AG20443 (cell line): ENCODE measurements at regions not wholly inside any gene's neighbourhood (a gene's known extent, or its start where the extent isn't known, plus 50 kb on each side); places are given as distances from the start of the nearest gene placed in this dataset.
"Not testable (repeated sequence)": the region's sequence is repeated elsewhere in the genome, so short reads cannot be mapped to it uniquely, and the experiment has no call there.

Experiments
- DNase-seq: peaks from one replicate; pipeline ENCODE4 v3.0.0; 2012; ENCODE audit warnings: low spot score, mixed read lengths

DNA sequence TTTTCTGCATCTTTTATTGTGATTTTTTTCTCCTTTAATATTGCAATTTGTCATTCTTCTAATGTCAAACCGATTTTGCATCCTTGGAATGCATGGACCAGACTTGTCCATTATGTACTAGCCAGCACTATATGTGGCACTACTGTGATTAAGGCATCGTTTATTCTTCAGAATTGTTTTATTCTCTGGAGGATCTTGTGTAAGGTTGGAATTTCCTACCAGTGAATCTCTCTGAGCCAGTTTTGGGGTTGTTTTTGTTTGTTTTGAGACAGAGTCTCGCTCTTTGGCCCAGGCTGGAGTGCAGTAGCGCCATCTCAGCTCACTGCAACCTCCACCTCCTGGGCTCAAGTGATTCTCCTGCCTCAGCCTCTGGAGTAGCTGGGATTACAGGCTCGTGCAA is 58.5 kb downstream of the IGLL5 start:
- no peak for DNase-seq

DNA sequence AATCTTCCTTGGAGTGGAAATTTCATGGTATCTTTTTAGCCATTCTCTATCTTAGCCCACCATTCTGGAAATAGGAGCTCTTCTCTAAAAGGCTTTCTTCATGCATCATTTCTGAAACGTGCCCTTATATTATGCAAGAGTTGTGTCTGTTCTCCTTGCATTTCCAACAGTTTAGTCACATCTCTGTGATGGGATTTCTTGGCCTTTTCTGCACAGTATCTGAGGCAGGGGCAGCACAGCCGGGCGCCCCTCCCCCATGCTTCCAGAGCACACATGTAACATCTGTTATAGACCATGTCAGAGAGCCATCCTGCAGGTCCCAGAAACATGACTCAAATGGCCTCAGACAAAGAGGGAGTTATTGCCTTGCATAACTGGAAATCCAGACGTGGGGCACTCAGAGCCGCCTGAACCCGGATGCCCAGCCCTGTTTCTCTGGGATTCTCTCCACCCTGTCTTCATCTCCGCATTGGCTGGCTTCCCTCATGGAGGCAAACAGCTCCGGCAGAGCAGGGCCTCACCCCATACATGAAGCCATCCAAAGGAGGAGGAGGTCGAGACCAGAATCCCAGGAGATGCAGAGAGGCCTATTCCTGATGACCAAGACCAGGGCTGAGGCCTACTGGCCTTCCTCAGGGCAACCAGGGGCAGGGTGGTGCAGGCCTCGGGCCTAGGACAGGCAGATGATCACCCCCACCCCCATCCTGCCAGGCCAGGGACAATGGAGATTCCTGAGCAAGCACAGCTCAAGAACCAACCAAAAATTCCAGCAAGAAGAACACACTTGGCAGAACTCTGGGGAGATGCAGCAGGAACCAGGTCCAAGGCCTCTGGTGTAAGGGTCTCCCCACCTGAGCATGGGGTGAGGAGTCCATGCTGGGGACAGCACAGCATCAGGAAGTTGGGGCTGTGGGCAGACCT is 61.3 kb downstream of the IGLL5 start:
- no peak for DNase-seq

DNA sequence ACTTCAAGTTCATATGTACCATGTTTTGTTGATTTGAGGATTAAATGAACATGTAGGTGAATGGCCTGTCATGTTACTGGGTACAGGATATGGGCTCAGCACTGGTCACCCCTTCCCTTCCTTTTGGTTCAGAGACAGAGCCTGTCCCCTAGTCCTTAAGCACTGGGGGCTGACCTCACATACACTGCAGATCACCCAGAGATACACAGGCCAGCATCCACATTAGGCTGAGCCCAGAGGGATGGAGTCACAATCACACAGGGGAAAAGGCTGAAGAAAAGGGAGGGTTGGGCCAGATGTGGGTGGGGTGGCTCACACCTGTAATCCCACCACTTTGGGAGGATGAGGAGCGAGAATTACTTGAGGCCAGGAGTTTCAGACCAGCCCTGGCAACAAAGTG is 62.3 kb downstream of the IGLL5 start:
- DNase-seq, result no peak

DNA sequence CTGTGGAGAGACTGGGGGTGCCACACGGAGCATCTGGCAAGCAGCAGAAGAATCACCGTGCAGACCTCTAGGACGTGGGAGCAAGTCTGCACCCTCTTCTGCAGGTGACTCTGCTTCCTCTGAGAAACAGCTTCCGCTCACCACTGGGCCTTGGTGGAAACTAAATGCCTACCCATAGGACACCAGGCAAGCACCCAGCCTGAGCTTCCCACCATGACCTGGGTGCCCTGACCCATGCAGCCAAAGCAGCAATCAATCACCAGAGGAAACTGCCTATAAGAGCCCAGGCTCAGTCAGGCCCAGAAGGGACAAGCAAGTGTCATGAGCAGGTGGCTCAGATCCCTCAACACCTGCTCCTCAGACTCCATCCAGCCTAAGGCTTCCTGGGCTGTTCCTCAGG is 63.4 kb downstream of the IGLL5 start:
- DNase-seq, result no peak

DNA sequence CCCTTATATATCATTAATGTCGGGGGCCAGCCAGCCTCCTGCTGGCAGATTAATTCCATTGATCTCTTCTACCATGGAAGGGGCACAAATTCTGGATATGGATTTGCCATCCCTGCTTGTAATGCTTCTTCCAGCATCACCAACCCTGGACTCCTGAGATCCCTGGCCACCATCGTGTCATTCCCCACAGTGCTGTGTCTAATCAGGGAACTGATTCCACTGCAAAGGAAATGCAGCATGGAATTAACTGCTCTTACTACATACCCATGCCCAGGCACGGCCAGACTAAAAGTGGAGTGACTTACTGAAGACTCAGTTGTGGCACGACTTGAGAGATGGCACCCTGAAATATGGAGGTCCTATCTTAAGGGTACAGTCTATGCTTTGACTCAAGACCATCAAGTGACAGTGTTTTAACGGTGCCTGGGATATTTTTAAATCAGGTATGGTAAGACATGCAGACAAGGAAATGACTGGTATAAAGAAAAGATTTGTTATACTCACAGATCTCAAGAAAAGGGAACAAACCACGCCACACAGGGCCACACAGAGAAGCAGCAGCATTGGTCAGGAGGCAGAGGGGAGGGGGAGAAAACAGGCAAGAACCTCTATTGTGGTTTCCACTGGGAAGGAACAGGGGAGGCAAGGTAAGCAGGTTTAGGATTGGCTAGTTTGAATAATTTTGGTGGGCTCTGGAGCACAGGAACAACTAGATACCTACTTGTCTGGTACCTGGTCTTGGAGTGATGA is 65.1 kb downstream of the IGLL5 start:
- no peak for DNase-seq

DNA sequence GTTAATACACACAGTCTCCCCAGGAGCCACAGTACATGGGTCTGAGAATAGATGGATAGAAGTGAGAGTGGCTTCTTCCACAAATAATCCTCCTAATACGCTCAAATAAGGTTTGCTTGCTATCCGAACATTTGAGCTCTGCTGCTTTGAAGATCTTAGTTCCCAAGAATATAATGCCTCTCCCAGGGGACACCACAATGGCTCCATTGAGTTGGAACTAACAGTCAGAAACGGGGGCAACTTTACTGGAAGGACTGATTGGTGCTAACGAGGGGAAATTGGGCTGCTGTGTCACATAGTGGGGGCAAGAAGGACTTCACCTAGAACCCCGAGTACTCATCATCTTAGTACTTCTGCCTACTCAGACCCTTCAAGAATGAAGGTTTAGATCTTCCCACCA is 66.2 kb downstream of the IGLL5 start:
- no peak for DNase-seq

DNA sequence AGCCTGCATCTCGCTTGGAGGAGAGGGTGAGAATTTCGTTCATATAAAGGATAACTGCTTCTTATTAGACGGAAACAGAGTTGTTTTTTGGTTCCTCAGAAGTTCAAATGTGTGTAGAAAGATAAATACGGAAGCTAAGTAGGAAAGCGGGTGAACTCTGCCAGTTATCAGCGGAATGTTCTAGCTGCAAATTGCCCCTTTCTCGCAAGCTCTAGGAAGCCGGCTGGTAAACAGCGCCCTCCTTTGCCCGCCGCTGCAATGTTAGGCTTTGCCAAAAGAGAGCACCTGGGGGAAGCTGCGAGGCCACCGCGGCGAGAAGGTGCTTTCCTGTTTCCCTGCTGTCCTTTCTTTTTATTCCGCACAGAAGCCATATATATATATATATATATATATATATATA is 67.0 kb downstream of the IGLL5 start:
- no peak for DNase-seq

DNA sequence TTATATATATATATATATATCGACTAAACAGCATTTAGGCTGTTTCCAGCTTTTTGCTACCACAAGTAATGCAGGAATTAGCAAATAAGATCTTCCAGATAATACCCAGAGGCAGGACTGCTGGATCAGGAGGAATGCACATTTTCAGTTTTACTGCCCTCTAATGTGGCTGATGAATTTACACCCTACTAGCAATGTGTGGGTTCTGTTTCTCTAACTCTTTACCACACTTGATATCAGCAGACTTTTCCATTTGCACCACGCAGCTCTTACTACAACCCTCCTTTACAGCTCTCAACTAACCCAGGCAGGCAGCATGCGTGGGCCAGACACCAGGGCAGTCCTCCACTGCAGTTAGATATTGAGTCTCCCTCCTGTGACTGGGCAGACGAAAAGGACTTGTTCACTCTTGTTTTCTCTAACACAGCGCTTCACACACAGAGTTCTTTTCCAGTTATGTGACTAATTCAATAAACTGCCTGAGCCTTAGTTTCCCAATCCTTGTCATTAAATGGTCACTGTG is 67.7 kb downstream of the IGLL5 start:
- no peak for DNase-seq

DNA sequence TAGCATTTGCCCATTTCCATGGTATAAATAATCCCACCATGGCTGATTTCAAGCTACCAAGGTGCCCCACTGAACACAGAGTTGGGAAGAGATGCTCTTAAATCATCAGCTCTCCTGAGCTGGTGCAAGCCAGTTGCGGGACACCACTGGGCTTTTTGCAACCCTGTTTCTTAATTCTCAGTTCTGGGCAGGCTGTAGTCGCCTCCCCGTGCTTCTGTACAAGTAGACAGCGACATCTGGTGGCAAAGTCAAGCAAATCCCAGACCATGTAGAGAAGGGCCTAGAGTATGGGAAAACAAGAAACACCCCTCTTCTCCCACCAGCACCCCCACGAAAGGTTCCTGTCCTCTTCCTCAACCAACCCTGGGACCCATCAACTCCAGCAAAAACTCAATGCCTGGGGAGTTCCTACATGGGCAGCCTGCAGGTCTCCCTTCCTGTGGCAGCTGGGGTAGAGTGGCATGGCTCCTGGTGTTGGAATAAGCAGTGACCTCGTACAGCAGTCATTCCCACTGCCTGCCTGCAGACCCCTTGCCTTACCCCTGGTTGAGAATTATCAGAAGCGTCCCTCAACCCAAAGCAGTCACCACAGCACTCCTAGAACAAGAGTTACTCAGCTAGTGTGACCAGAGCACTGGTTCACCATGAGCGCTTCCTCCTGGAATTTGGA is 68.4 kb downstream of the IGLL5 start:
- DNase-seq, result peak; percentile 84

DNA sequence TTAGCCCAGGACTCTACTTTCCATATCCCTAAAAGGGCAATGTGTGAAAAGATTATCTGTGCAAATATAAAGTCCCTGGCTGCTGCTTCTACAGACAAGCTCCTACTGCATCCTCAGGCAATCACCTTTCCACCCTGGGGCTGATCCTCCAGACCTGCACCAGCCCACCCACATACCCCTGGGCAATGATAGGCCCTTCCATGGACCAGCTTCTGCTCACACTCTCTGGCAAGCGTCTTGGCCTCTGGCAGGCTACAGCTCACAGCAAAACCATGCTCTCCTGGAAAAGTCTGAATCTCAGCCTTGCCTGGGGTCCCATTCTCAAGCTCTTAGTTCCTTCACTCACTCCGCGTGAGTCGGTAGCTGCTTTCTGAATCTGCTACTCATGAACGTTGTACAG is 69.5 kb downstream of the IGLL5 start:
- DNase-seq, result no peak

DNA sequence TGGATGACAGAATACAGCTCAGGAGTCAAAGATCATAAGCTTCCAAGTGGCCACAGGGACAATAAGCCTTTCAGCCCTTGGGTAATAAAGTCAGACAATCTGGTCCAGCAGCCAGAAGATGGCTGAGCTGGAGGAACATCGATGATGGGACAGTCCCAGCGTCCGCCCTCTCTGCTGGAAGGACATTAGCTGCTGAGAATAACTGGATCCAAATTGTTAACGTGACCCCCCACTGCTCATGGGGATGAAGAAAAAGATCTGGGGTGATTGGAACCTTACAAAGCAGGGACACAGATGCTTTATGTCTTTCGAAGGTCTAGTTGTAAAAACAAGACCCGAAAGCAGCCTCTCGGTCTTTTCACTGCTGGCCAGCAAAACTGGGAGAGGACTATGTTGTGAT is 71.0 kb downstream of the IGLL5 start:
- DNase-seq, result no peak

DNA sequence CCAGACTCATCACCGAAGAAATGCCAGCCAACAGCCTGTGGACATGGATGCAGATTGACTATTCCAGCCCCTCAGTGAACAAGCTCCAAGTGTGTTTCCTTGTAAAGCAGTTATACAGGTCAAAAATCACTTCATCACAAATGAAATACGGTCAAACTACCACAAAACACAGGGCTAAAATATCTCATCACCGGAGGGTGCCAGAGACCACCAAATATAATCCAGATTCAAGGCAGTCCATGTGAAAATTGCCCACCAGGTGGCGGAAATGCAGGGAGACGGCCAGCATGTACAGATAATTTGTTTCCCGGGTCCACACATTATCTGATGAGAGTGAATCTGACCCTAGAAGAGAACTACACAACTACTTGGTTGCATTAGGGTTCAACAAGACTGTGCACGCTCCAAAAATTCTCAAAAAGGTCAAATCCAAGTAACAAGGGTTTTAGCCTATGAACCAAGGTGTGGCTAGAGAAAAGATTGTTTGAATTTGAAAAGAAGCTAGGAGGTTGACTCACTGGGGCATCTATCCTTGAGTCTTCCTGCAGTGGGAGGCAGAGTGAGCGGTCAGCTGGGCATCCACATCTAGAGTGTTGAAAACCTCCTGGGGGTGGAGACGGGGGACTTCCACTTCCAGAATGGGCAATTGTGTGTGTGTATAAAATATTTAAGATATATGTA is 71.7 kb downstream of the IGLL5 start:
- DNase-seq, result peak; percentile 60

DNA sequence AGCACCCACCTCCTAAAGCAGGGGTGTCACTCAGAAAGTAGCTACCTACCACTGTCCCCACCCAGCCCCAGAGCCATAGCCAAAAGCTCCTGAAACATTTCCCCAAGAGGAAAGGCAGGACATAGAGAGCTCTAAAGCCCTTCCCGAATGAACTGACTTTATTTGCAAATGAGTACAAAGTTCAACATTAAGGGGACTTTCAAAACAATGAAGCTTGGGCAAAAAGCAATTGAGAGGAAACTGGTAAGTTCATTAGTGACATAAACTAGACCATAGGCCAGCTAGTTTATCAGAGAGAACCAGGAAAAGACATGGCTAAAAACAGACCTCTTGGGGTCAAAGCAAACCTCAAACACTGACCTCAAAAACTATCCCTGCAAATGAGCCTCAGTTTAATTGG is 72.7 kb downstream of the IGLL5 start:
- no peak for DNase-seq

DNA sequence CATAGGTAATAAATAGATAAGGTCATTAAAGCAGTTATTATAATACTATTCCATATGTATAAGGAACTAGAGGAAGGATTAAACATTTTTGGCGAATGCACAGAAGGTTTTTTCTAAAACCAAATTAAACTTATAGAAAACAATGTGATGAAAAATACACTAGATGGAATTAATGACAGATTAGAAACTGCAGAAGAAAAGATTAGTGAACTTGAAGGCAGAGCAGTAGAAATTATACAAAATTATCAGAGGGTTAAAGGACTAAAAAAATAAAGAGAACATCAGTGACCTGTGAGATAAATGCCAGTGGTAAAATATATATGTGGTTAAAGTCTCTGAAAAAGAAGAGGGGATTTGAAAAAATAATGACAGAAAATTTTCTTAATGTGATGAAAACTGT is 74.0 kb downstream of the IGLL5 start:
- DNase-seq, result no peak

DNA sequence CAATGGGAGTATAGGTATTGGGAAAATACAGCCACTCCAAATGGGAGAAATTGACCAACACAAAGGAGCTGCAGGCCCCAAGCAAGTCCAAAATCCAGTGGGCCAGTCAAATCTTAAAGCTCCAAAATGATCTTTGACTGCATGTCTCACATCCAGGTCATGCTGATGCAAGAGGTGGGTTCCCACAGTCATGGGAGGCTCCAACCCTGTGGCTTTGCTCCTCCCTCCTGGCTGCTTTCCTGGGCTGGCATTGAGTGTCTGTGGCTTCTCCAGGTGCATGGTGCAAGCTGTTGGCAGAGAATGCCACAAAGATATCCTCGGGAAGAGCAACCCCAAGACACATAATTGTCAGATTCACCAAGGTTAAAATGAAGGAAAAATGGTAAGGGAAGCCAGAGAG is 80.8 kb downstream of the IGLL5 start:
- no peak for DNase-seq

DNA sequence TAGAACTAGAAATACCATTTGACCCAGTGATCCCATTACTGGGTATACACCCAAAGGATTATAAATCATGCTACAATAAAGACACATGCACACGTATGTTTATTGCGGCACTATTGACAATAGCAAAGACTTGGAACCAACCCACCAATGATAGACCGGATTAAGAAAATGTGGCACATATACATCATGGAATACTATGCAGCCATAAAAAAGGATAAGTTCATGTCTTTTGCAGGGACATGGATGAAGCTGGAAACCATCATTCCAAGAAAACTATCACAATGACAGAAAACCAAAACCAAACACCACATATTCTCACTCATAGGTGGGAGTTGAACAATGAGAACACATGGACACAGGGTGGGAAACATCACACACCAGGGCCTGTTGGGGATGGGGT is 85.0 kb downstream of the IGLL5 start:
- DNase-seq, result not testable (repeated sequence)

DNA sequence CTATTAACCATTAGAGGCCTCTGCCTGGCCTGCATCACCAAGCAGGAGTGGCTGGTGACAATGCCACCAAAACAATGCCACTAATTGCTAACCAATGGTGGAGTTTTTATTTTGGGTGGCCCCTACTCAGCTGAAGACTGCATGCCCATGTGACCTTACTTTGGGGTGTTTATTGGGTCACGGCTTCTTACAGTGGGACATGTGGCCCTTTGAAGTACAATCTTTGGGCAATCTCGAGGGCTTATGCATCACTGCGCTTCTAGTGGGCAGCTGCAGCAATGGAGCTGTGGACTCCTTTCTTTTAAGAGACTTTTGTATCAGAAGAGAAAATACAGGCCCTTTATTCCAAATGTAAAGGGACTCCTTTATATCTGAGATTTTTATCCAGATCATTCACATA is 85.7 kb downstream of the IGLL5 start:
- DNase-seq, result no peak

DNA sequence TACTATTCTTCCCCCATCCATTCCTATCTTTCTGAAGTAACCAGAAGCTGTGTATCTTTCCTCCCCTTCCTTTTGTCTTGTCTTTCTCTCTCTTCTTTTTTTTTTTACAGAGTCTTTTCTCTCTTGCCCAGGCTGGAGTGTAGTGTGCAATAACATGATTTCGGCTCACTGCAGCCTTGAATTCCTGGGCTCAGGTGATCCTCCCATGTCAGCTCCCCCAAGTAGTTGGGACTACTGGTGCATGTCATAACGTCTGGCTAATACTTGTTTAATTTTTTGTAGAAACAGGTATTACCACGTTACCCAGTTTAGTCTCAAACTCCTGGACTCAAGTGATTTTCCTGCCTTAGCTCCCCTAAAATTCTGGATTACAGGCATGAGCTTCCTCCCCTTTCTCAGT is 86.5 kb downstream of the IGLL5 start:
- DNase-seq, result no peak

DNA sequence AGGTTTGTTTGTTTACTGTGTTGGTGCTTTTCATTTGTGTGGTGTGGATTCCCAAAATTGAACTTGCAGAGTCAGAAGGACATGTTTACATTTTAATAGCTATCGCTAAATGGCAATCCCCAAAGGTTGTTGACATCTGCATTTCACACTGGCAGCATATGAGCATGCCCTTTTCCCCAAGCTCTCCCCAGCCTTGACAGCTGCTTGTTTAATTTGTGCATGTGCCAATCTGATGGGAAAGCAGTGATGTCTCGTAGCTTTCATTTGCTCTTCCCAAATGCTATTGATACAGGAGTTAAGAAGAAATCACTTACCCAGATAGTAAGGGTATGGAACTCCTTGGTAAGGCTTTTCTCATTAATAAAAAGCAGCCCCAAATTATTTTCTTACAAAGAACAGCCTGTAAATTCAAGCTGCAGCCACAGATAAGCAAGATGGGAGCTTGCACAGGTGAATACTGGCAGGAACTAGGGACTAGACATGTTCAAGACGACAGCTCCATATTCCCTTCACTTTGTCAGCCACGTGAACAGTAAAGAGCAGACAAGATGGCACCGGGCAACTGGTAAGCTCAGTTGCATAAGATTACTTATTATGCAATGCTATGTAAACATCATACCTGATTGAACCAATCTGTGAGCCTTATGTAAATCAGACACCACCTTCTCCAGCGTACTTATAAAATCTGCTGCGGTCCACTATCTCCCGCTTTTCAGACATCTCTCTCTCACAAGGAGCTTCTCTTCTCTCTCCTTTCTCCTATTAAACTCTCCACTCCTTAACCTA is 87.4 kb downstream of the IGLL5 start:
- DNase-seq, result no peak

DNA sequence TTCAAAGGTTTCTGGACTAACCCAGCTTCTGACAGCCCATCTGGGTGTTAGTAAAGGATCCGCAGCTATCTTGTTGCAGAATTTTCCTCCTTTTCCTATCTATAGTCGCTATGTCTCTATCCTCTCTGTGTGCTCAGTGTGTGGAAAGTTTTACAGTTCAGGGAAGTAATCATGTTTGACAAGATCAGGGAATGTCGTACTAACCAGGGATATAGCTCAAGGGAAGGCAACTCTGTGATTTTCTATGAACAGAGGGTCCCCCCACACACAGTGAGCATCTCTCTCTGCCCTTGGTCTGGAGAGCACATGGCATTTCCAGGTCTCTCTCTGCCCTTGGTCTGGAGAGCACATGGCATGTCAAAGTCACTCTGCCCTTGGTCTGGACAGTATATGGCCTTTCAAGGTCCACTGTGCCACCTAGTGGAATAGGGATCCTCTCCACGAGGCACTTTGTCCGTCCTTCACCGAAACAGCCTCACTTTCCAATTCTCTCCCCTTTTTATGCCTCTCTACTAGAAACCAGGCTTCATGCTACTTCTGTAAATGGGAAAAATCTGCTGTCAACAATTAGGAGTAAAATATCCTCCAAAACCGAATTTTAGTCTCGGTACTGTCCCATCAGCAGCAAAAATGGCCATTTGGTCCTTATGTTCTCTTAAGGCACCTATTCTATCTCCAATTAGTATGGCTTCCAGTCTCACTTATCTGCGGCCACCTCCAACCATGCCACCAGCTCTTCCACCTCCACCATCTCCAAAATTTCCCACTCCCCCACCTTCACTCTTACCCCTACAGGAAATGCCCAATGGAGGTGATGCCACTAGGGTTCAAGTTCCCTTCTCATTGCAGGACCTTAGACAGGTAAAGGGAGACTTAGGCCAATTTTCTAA is 88.7 kb downstream of the IGLL5 start:
- no peak for DNase-seq
